Nephron (organoid): ENCODE measurements at regions not wholly inside any gene's neighbourhood (a gene's known extent, or its start where the extent isn't known, plus 50 kb on each side); places are given as distances from the start of the nearest gene placed in this dataset.

Experiments
- H3K27ac Mint-ChIP-seq, 3 experiments: 2 replicates each; pipeline ENCODE4 v1.8.0; 2020; ENCODE audit warnings: mixed read lengths in 3 of 3, mild to moderate bottlenecking in 2 of 3, moderate library complexity in 1 of 3
- H3K27me3 Mint-ChIP-seq: 2 replicates; pipeline ENCODE4 v1.8.0; 2021; ENCODE audit warnings: low read depth, mild to moderate bottlenecking, moderate library complexity, mixed read lengths
- H3K36me3 Mint-ChIP-seq: 2 replicates; pipeline ENCODE4 v1.8.0; 2020; ENCODE audit warnings: low read depth, mixed read lengths
- H3K4me1 Mint-ChIP-seq: 2 replicates; pipeline ENCODE4 v1.8.0; 2020; ENCODE audit warnings: mixed read lengths
- H3K4me3 Mint-ChIP-seq, 3 experiments: 2 replicates each; pipeline ENCODE4 v1.8.0; 2020; ENCODE audit warnings: mild to moderate bottlenecking in 3 of 3, mixed read lengths in 3 of 3, moderate library complexity in 2 of 3
- H3K9me3 Mint-ChIP-seq: 2 replicates; pipeline ENCODE4 v1.8.0; 2020; ENCODE audit warnings: mixed read lengths
- CTCF ChIP-seq, 3 experiments: fragments of 200-600 bp; sonication (generic); IDR thresholded peaks; one replicate each; pipeline ENCODE4 v1.5.0; 2021; ENCODE audit warnings: antibody characterized with exemption in 3 of 3; ENCODE audit not compliant: unreplicated experiment in 3 of 3

- H3K27me3 Mint-ChIP-seq, result peaks cover 44% of the 10 kb centered on the region
- H3K9me3 Mint-ChIP-seq, result peaks cover 6% of the 10 kb centered on the region
- H3K4me3 Mint-ChIP-seq, result no peak overlapping the region
- H3K27ac Mint-ChIP-seq, result no peak overlapping the region
- TF ChIP-seq CTCF (IDR thresholded peaks at IDR 0.05; ENCODE audit: unreplicated experiment in 3 of 3), result no peak
- no peaks in the 10 kb centered on the region for H3K36me3 Mint-ChIP-seq
- H3K4me1 Mint-ChIP-seq, result no peaks in the 10 kb centered on the region
Observed at GRCh38 chr16:86180244-86180643, 281.3 kb downstream of the IRF8 start.

- no peak overlapping the region for H3K27ac Mint-ChIP-seq
- H3K27me3 Mint-ChIP-seq, result peaks cover 48% of the 10 kb centered on the region
Observed at GRCh38 chr16:86180780-86181179, 281.8 kb downstream of the IRF8 start.

GRCh38 chr16:86181526-86181925 lies 282.6 kb downstream of the IRF8 start:
- peaks cover 6% of the 10 kb centered on the region for H3K9me3 Mint-ChIP-seq
- no peak for TF ChIP-seq CTCF (IDR thresholded peaks at IDR 0.05; ENCODE audit: unreplicated experiment in 3 of 3)
- H3K27ac Mint-ChIP-seq, result no peak overlapping the region
- H3K4me1 Mint-ChIP-seq, result no peaks in the 10 kb centered on the region
- H3K4me3 Mint-ChIP-seq, result no peak overlapping the region
- peaks cover 49% of the 10 kb centered on the region for H3K27me3 Mint-ChIP-seq
- H3K36me3 Mint-ChIP-seq, result no peaks in the 10 kb centered on the region

More at GRCh38 chr16:86180780-86181179, 281.8 kb downstream of the IRF8 start:
- no peak for TF ChIP-seq CTCF (IDR thresholded peaks at IDR 0.05; ENCODE audit: unreplicated experiment in 3 of 3)
- peaks cover 6% of the 10 kb centered on the region for H3K9me3 Mint-ChIP-seq
- H3K4me1 Mint-ChIP-seq, result no peaks in the 10 kb centered on the region
- no peaks in the 10 kb centered on the region for H3K36me3 Mint-ChIP-seq
- H3K4me3 Mint-ChIP-seq, result no peak overlapping the region

- no peaks in the 10 kb centered on the region for H3K4me1 Mint-ChIP-seq
- no peaks in the 10 kb centered on the region for H3K36me3 Mint-ChIP-seq
Observed at GRCh38 chr16:86184185-86184584, 285.2 kb downstream of the IRF8 start.

GRCh38 chr16:86185089-86185488 lies 286.1 kb downstream of the IRF8 start:
- Mint-ChIP-seq H3K9me3 (no peaks in the 10 kb centered on the region), H3K27ac (no peak overlapping the region), H3K27me3 (peaks cover 74% of the 10 kb centered on the region), H3K4me3 (no peak overlapping the region), H3K4me1 (no peaks in the 10 kb centered on the region), H3K36me3 (no peaks in the 10 kb centered on the region)
- TF ChIP-seq CTCF (IDR thresholded peaks at IDR 0.05; ENCODE audit: unreplicated experiment in 3 of 3), result no peak

More at GRCh38 chr16:86184185-86184584, 285.2 kb downstream of the IRF8 start:
- Mint-ChIP-seq H3K9me3 (no peaks in the 10 kb centered on the region), H3K4me3 (no peak overlapping the region), H3K27ac (no peak overlapping the region), H3K27me3 (peaks cover 65% of the 10 kb centered on the region)
- TF ChIP-seq CTCF (IDR thresholded peaks at IDR 0.05; ENCODE audit: unreplicated experiment in 3 of 3), result no peak

GRCh38 chr16:86186313-86186712 lies 287.4 kb downstream of the IRF8 start:
- H3K4me1 Mint-ChIP-seq, result no peaks in the 10 kb centered on the region
- H3K27me3 Mint-ChIP-seq, result peaks cover 86% of the 10 kb centered on the region
- no peaks in the 10 kb centered on the region for H3K9me3 Mint-ChIP-seq
- no peak overlapping the region for H3K27ac Mint-ChIP-seq
- TF ChIP-seq CTCF (IDR thresholded peaks at IDR 0.05; ENCODE audit: unreplicated experiment in 3 of 3), result no peak
- no peak overlapping the region for H3K4me3 Mint-ChIP-seq
- no peaks in the 10 kb centered on the region for H3K36me3 Mint-ChIP-seq
